ENCODE measurements at regions not wholly inside any gene's neighbourhood (a gene's known extent, or its start where the extent isn't known, plus 50 kb on each side); places are given as distances from the start of the nearest gene placed in this dataset.

DNA sequence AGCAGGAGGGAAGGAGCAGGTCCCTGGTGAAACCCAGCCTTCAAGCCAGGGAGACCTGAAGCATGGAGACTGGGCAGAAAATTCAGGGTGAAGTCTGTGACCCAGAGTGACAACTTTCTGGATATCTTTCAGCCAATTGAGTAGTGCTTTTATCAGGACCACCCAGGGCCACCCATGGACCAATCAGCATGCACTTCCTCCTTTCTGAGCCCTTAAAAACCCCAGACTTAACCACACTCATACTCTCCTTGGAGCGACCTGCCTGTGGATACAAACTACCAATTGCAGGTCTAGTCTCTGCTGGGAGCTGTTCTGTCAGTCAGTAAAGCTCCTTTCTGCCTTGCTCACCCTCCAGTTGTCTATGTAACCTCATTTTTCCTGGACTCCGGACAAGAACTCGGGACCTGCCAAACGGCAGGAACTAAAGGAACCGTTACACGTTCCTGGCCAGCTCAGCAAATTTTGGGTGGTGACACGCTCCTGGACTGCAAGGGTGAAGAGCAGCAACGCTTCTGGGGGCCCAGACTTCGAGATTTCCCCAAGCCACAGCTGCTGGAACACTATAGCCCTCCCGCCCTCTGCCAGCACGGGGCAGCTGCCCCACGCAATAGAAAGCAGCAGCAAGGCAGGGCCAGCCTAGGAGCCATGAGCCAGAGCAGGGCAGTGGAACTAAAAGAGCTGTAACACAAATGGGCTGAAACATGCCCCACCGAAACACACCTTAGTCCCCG, 1183.4 kb downstream of the AMY1C start:
- intact Hi-C loops (cut with micrococcal nuclease): no loop called here

DNA sequence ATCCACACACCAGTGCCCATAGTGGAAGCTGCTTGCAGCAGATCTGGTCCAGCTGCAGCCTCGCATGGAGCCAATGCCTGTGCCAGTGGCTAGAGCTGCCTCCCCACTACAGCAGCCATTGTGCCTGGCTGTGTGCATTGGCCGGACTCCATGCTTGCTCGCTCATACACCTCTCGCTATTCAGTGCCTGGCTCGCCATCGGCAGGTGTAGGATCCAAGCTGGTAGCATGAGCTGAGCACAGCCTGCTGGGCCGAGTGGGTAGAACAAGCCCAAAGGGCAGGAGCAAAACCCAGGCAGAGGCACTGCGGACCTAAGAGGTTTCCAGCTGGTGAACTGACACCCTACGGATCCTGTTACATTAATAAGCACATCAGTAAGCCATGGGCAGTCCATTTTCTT, 1184.1 kb downstream of the AMY1C start:
- intact Hi-C loops (cut with micrococcal nuclease): no loop called here

DNA sequence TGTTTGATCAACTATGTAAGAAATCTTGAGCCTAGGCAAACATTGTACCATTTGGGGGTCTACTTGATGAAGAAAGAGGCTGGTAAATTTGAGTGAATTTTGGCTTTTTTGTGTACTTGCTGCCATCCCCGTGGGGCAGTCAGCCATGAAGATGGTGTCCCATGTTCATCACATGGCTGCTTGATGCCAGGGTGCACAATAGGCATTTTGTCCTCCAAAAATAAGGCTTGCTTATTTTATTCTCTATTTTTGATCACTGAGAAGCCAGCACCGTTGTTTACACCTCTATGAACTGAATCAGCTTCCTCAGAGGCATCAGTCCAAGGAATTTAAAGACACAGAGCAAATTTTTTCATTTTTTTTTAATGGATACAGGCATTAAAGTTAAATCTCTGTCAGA, 1195.7 kb downstream of the AMY1C start:
- intact Hi-C loops (cut with micrococcal nuclease): no loop called here

DNA sequence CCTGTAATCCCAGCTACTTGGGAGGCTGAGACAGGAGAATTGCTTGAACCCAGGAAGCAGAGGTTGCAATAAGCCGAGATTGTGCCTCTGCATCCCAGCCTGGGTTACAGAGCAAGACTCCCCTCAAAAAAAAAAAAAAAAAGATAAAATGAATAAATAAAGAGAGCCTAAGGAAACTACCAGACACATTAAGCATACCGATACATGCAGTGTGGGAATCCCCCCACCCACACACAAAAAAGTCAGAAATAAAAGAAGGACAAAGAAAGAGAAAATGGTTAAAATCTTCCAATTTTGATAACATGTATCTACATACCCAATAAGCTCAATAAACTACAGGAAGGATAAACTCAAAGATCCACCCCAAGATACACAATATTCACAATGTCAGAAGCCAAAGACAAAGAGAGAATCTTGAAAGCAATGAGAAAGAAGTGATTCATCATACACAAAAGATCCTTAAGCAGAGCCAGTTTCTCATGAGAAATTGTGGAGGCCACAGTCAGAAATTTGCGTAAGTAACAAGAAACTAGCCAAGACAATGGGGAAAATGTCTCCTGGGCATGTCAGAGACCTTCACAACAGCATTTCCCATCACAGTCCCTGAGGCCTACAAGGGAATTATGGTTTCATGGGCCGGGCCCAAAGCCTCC, 1197.0 kb downstream of the AMY1C start:
- intact Hi-C loops (cut with micrococcal nuclease): no loop called here

DNA sequence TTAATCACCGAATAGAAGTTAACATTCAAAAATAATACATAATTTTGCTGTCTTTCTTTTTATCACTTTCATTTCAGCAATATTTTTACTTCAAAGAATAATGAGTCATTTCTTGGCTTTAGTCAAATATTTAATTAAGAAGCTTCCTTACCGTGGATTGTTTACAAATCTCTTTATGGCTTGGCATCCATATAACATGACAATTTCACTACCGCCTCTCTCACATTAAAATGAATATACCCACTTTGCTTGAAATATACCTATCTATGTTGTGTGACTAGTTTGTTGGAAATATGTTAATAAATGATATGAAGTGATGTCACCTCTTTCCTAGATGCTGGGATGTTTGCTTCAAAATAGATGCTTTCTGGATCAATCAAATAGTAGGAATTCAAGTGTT, 1203.9 kb downstream of the AMY1C start:
- intact Hi-C loops (cut with micrococcal nuclease): no loop called here

- intact Hi-C loops (cut with micrococcal nuclease): no loop called here
Observed at GRCh38 chr1:104973516-104973915, 1223.8 kb downstream of the AMY1C start.

GRCh38 chr1:104979651-104980050, 1230.0 kb downstream of the AMY1C start:
- intact Hi-C loops (cut with micrococcal nuclease): no loop called here

DNA sequence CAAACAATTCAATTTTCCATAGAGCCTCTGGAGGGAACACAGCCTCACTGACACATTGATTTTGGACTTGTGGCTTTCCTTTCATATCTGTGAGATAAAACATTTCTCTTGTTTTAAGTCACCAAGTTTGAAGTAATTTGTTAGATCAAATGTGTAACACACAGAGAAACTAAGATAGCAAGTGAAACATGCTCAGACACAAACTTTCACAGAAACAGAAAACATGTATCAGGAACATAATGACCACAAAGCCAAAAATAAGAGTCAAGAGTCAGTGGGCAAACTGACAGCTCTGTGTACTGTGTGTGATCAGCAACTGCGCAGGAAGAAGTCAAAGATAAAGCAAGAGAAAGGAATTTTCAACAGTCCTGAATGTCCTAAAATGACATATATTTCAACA, 1237.5 kb downstream of the AMY1C start:
- intact Hi-C loops (cut with micrococcal nuclease): no loop called here

- intact Hi-C loops (cut with micrococcal nuclease): no loop called here
Observed at GRCh38 chr1:104989012-104989411, 1239.3 kb downstream of the AMY1C start.

DNA sequence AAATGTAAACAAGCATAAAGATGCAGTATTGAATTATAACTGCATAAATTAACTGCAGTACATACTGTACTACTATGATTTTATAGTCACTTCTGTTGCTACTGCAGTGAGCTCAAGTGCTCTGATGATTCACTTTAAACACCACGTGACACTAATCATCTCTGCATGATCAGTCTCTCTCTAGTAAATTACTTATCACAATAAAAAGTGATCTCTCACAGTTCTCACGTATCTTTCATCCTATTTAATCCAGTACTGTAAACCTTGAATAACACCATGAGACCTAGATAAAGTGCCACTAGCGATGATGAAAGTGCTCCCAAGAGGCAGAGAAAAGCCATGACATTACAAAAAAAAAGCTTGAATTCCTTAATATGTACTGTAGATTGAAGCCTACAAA, 1242.0 kb downstream of the AMY1C start:
- intact Hi-C loops (cut with micrococcal nuclease): no loop called here

DNA sequence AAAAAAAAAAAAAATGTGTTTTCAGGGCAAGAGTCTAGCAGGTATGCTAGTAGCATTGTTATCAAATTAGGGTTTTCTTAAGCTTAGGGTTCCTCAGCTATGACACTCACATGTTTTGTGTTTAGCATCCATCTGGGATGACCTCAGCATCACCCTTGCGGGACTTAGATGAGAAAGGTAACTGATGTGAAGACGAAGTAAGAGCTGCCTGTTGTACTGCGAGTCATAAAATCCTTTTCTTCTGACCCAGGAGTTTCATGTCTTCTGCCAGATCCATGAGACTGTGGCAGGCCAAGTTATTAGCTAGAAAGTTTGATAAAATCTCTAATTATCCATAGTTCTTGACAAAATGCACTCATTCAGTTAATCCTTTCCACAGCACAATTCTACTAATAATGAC, 1251.1 kb downstream of the AMY1C start:
- intact Hi-C loops (cut with micrococcal nuclease): no loop called here

DNA sequence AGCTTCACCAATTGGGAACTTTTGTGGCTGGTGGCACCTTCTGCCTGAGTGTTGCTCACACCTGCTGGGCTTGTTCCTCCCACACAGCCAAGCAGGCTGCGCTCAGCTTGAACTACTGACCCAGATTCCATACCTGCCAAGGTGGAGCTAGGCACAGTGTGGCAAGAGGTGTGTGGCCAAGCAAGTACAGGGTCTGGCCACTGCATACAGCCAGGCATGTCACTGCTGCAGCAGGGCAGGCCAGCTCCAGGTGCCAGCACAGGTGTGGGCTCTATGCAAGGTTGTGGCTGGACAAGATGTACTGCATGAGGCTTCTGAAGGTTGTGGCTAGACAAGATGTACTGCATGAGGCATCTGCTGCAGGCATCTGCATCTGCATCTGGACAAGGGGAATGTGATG, 1254.8 kb downstream of the AMY1C start:
- intact Hi-C loops (cut with micrococcal nuclease): no loop called here

GRCh38 chr1:105005594-105006195, 1256.0 kb downstream of the AMY1C start:
- intact Hi-C loops (cut with micrococcal nuclease): no loop called here

GRCh38 chr1:105017587-105017986, 1267.9 kb downstream of the AMY1C start:
- intact Hi-C loops (cut with micrococcal nuclease): no loop called here

DNA sequence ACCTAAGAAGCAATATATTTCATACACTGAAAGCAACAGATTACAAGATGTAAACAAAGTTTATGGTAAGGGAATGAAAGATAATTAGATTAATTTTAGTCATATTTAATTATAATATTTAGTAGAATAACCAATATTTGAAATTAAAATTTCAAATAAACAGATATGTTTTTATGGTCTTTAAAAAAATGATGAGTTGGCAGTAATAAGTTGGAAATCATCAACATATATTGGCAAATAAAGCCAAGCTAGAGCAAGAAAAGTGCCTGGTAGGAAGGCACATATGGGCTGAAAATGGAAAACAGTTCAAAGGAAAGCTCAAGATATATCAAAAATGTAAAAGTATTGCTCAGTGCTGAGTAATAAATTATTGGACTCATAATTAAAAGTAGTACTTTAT, 1274.0 kb downstream of the AMY1C start:
- intact Hi-C loops (cut with micrococcal nuclease): no loop called here

GRCh38 chr1:105027838-105028471, 1278.3 kb downstream of the AMY1C start:
- intact Hi-C loops (cut with micrococcal nuclease): no loop called here

DNA sequence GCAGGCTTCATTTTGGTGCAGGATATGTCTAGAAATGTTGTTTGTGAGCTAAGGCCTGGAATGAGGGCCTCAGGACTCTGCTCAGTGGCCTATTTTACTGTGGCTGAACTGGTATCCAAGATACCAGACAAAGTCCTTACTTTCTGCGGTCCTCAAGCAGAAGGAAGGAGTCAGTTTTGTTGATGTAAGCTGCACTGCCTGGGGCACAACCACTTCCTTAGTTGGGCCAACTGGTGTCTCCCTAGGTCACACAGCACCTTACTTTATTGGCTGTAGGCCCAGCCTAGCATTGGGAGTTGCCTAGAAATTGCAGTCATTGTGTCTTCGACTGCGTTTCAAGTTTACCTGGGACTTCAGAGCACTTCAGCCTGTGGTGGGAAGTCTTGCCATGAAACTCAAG, 1322.7 kb downstream of the AMY1C start:
- intact Hi-C loops (cut with micrococcal nuclease): no loop called here

DNA sequence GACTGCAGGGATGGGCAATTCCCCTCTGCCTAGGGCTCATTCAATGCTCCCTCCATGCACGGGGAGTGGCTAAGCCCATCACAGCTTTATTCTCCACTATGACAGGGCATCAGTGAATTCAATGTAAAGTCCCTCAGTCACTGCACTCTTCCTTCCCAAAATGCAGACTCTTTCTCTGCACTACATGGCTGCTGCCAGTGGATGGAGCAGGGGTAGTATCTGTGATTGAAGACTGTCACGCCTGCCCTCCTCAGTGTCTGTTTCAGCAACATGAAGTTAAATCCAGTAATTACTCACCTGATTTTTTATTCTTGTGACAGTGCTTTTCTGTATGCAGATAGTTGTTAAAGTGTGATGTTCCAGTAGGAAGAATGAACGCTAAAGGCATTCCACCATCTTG, 1323.2 kb downstream of the AMY1C start:
- intact Hi-C loops (cut with micrococcal nuclease): no loop called here

- intact Hi-C loops (cut with micrococcal nuclease): no loop called here
Observed at GRCh38 chr1:105073660-105074059, 1324.0 kb downstream of the AMY1C start.

DNA sequence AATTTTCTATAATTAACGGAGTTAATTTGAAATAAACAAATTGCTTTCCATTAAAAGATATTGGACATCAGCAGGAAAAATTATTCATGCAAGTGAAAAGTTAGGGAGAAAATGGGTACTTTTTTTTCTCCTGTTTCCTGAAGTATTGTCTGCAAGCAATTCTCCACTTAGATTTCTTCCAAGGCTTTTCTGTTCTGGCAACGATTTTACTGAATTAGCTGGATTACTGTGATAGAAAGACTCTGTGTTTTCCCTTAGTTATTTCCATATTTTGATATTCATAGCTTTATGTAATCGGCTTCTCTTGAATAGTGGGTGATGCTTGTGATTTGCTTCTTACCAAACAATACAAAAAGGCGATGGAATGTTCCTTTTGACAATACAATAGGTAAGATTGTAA, 1333.9 kb downstream of the AMY1C start:
- intact Hi-C loops (cut with micrococcal nuclease): no loop called here

- intact Hi-C loops (cut with micrococcal nuclease): no loop called here
Observed at GRCh38 chr1:105087506-105087905, 1337.8 kb downstream of the AMY1C start.

- intact Hi-C loops (cut with micrococcal nuclease): no loop called here
Observed at GRCh38 chr1:105088166-105088565, 1338.5 kb downstream of the AMY1C start.
